Heart left ventricle (tissue), 16 donors: ENCODE measurements at regions not wholly inside any gene's neighbourhood (a gene's known extent, or its start where the extent isn't known, plus 50 kb on each side); places are given as distances from the start of the nearest gene placed in this dataset.

Experiments
- ATAC-seq, 4 donors: fragments of 200-7000 bp; cut with Tn5 transposase; one replicate each; pipeline ENCODE4 v1.9.1; 2020 to 2022; ENCODE audit warnings: moderate library complexity in 4 of 4, mild to moderate bottlenecking in 3 of 4, moderate number of reproducible peaks in 1 of 4
- DNase-seq, 5 donors: peaks; one replicate each; pipeline ENCODE4 v3.0.0-alpha.2; 2020
- H3K27ac ChIP-seq, 12 donors: fragments of 200-600 bp; sonication (generic) in 4 of 12; one replicate each; pipeline versions ENCODE4 v1.5.0 to v1.8.0; 2016 to 2022; ENCODE audit warnings: mild to moderate bottlenecking in 2 of 12
- H3K27me3 ChIP-seq, 9 donors: fragments of 200-600 bp; sonication (generic) in 2 of 9; one replicate each; pipeline versions ENCODE4 v1.5.1 to v1.8.0; 2016 to 2022; ENCODE audit warnings: mild to moderate bottlenecking in 3 of 9
- H3K36me3 ChIP-seq, 9 donors: fragments of 200-600 bp; sonication (generic) in 2 of 9; one replicate each; pipeline versions ENCODE4 v1.5.0 to v1.8.0; 2018 to 2022; ENCODE audit warnings: mild to moderate bottlenecking in 2 of 9
- H3K4me1 ChIP-seq, 12 donors: fragments of 200-600 bp; sonication (generic) in 4 of 12; one replicate each; pipeline versions ENCODE4 v1.5.0 to v1.8.0; 2016 to 2022; ENCODE audit warnings: mild to moderate bottlenecking in 3 of 12
- H3K4me3 ChIP-seq, 12 donors: fragments of 200-600 bp; sonication (generic) in 4 of 12; one replicate each; pipeline versions ENCODE4 v1.5.0 to v1.8.0; 2017 to 2022; ENCODE audit warnings: mild to moderate bottlenecking in 9 of 12, moderate library complexity in 4 of 12
- H3K9me3 ChIP-seq, 12 donors: fragments of 200-600 bp; sonication (generic) in 4 of 12; one replicate each; pipeline versions ENCODE4 v1.5.0 to v1.8.0; 2016 to 2022; ENCODE audit warnings: mild to moderate bottlenecking in 1 of 12
- POLR2A ChIP-seq, 2 donors: fragments of 450-650 bp; IDR thresholded peaks; one replicate each; pipeline ENCODE4 v1.6.1; 2017; ENCODE audit warnings: antibody characterized with exemption in 2 of 2, mild to moderate bottlenecking in 2 of 2, moderate library complexity in 2 of 2
- WGBS, 4 donors: extraction: QIAGEN DNeasy Blood & Tissue Kit in 2 of 4; methylation state at CpG; one replicate each; pipeline versions ENCODE4 v1.1.5 to v1.1.7; 2013 to 2018; 5-methylcytosine and 5-hydroxymethylcytosine counted together
- intact Hi-C, 10 donors: fragments of 100-400 bp; cut with DNase I; formaldehyde crosslinking; loops; one replicate each; pipeline versions ENCODE4 v1.11.1 to v1.14.2; 2022
- TF ChIP-seq, protein P1 (sequence below), 12 donors: fragments of 200-600 bp; sonication (generic) in 4 of 12; IDR thresholded peaks; one replicate each; pipeline versions ENCODE4 v1.5.0 to v1.8.0; 2018 to 2022; ENCODE audit warnings: antibody characterized with exemption in 12 of 12, mild to moderate bottlenecking in 5 of 12
- donor health status: ischemic (EF 13 %, LVEDD 7.1; RV severe dilation, severe dysfunction).
- donor health status: healthy with polysubstance abuse.
- donor health status: DM: no; HTN: yes; CAD: no.
- donor health status: DM: no; HTN: no; CAD: no.
- donor health status: ischemic (EF 25% LVEDD 6.9; RV normal size, moderate dysfunction).
- donor health status: ischemic (EF 25% LVEDD 5.7; RV mildly dilated, moderate dysfunction).
- donor health status: healthy.
- donor health status: DM: yes; HTN: yes; CAD: no.
- donor health status: ischemic (EF 35%, LVEDD 5.7; RV mildly dilated, moderate dysfunction).
- donor health status: nonischemic (EF 11% LVEDD 7.7; RV severe dilation, severe dysfunction).
- donor health status: DM: yes; HTN: yes; CAD: no.
- donor health status: PGD.
- donor health status: ischemic (EF 29% LVEDD 5.4; RV normal size, mild dysfunction).
- donor health status: nonischemic (EF 23%, LVEDD 6.1; RV moderate dilation, normal function).

DNA sequence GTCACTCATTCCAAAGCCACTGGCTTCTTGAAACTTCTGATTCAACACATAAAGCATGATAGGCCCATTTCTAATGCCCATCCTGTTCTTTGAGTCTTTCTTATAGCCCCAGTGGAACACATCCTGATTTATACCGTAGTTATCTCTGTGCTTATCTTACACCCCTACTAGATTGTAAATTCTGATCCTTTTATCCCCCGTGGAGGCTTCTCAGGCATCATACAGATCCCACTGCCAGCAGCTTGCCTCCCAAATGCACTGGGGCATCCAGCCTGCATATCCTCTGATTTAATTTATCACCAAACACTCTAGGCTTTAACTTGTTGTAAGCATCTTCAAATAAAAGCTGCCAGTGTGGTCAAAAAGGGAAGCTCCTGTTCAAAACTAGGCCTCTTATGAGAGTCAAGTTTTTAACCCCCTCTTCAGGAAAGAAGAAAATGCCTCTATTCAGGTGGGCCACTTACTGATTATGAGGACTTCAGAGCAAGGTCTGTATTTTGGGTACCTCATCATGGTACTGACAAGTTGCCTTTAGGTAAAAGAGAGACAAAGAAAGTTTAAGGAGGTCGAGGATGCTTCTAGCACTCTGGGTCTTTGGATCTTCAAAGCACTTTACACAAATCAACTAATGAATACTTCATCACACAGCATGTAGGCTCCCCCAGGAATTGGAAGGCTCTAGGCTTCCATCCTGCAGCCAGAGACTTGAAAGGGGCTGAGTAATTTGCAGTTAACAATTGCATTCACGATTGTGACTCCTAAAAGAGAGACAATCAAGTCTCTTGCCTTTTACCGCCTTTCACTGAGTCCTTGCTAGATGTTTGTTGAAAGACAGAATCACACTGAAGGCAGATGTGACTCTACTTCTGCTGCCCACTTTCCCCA, 95.8 kb upstream of the LDB2 start:
- 64 to 78% (median 74%) methylated on average over 5 of the region's 5 CpGs for WGBS, 4 donors
- DNase-seq: no peak

DNA sequence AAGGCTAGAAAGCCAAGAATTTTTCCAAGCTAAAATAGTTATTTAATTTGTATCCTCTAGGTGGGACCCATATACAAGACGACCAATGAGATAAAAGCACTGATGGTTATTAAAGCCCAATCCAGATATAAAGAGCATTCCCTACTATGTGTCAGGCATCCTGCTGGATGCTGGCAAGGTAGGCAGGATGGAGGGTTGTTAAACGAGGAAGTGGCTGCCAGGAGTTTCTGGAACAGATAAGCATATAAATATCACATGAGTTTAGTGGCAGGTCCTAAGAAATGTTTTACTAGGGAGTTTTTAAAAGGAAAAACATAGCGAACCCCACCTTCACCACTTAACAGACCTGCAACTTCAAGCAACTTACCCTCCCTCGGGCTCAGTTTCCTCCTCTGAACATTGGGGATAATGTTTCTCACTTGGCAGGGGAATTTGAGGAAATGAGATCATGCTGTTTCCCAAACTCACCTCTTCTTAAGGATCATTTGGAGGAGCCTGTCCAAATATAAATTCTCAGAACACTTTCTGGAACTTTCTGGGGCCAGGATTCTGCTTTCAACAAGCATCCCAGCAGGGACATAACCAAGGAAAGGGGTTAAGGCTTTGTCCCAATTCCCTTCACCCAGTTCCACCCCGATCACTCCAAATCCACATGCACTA, 94.3 kb upstream of the LDB2 start:
- no peak overlapping the region for H3K4me3 ChIP-seq
- no peaks in the 10 kb centered on the region for H3K36me3 ChIP-seq
- intact Hi-C loops: no loop called here
- ATAC-seq (no peak), DNase-seq (no peak)
- H3K4me1 ChIP-seq: peaks cover 0 to 7% (median 0%) of the 10 kb centered on the region in 12 donors
- TF ChIP-seq, protein P1, sequence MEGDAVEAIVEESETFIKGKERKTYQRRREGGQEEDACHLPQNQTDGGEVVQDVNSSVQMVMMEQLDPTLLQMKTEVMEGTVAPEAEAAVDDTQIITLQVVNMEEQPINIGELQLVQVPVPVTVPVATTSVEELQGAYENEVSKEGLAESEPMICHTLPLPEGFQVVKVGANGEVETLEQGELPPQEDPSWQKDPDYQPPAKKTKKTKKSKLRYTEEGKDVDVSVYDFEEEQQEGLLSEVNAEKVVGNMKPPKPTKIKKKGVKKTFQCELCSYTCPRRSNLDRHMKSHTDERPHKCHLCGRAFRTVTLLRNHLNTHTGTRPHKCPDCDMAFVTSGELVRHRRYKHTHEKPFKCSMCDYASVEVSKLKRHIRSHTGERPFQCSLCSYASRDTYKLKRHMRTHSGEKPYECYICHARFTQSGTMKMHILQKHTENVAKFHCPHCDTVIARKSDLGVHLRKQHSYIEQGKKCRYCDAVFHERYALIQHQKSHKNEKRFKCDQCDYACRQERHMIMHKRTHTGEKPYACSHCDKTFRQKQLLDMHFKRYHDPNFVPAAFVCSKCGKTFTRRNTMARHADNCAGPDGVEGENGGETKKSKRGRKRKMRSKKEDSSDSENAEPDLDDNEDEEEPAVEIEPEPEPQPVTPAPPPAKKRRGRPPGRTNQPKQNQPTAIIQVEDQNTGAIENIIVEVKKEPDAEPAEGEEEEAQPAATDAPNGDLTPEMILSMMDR (IDR thresholded peaks at IDR 0.05): no peak
- TF ChIP-seq POLR2A (IDR thresholded peaks at IDR 0.05): no peak
- no peak overlapping the region for H3K27ac ChIP-seq
- 44 to 56% (median 49%) methylated on average over 5 of the region's 5 CpGs for WGBS, 4 donors
- no peaks in the 10 kb centered on the region for H3K27me3 ChIP-seq
- H3K9me3 ChIP-seq: no peaks in the 10 kb centered on the region

More for the DNA sequence above, 95.8 kb upstream of the LDB2 start:
- Histone ChIP-seq H3K27me3 (no peaks in the 10 kb centered on the region), H3K36me3 (no peaks in the 10 kb centered on the region), H3K27ac (no peak overlapping the region), H3K9me3 (no peaks in the 10 kb centered on the region), H3K4me1 (peaks cover 0 to 7% (median 0%) of the 10 kb centered on the region in 12 donors), H3K4me3 (no peak overlapping the region)
- no peak for TF ChIP-seq POLR2A (IDR thresholded peaks at IDR 0.05)
- TF ChIP-seq, protein P1 (IDR thresholded peaks at IDR 0.05): no peak
- intact Hi-C loops: no loop called here
- no peak for ATAC-seq

DNA sequence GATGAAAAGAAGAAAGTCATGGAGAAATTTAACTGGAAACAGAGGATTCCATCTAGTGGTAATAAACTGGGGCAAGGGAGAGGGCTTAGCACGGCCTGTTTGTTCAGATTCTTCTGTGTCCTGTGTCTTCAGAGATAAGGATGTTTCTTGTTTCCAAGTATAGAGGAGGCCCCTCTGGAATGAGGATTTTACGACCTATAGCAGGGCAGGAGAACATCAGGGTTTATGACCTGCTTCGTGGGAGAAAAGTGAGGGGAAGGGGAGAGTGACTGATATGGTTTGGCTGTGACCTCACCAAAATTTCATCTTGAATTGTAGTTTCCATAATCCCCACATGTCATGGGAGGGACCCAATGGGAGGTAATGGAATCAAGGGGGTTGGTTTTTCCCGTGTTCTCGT, 93.0 kb upstream of the LDB2 start:
- no peaks in the 10 kb centered on the region for H3K27me3 ChIP-seq
- WGBS, 4 donors: 56 to 67% (median 66%) methylated on average over 5 of the region's 5 CpGs
- H3K27ac ChIP-seq: no peak overlapping the region
- H3K4me3 ChIP-seq: no peak overlapping the region
- H3K4me1 ChIP-seq: peaks cover 0 to 7% (median 0%) of the 10 kb centered on the region in 12 donors
- H3K9me3 ChIP-seq: no peaks in the 10 kb centered on the region
- intact Hi-C loops: no loop called here
- ATAC-seq (no peak), DNase-seq (no peak)
- TF ChIP-seq, protein P1 (IDR thresholded peaks at IDR 0.05): no peak
- TF ChIP-seq POLR2A (IDR thresholded peaks at IDR 0.05): no peak
- no peaks in the 10 kb centered on the region for H3K36me3 ChIP-seq

DNA sequence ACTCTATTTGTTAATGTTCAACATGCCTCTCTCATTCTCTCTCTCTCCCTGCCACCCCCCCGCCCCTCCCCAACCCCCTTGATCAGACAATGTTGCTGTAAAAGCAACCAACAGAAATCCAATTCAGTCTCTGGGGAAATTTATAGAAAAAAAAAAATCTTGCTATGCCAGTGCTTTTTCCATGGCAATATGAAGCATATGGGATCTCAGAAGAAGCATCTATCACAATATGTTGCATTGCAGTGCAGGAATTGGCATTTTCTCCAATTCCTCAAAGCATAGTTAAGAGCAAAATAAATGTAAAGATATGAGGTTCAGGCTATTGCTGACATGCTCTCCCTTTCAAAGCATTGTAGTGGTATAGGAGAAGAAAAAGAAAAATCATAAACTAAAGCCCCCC, 90.9 kb upstream of the LDB2 start:
- intact Hi-C loops: no loop called here
- Histone ChIP-seq H3K4me3 (no peak overlapping the region), H3K27ac (no peak overlapping the region), H3K36me3 (no peaks in the 10 kb centered on the region), H3K4me1 (peaks cover 0 to 7% (median 0%) of the 10 kb centered on the region in 12 donors), H3K27me3 (no peaks in the 10 kb centered on the region), H3K9me3 (no peaks in the 10 kb centered on the region)
- 82 to 90% (median 86%) methylated on average over 1 of the region's 1 CpG for WGBS, 4 donors
- DNase-seq (no peak), ATAC-seq (no peak)
- no peak for TF ChIP-seq POLR2A (IDR thresholded peaks at IDR 0.05)
- TF ChIP-seq, protein P1 (IDR thresholded peaks at IDR 0.05): no peak
